ENCODE measurements at regions not wholly inside any gene's neighbourhood (a gene's known extent, or its start where the extent isn't known, plus 50 kb on each side); places are given as distances from the start of the nearest gene placed in this dataset.
"Not testable (repeated sequence)": the region's sequence is repeated elsewhere in the genome, so short reads cannot be mapped to it uniquely, and the experiment has no call there.

DNA sequence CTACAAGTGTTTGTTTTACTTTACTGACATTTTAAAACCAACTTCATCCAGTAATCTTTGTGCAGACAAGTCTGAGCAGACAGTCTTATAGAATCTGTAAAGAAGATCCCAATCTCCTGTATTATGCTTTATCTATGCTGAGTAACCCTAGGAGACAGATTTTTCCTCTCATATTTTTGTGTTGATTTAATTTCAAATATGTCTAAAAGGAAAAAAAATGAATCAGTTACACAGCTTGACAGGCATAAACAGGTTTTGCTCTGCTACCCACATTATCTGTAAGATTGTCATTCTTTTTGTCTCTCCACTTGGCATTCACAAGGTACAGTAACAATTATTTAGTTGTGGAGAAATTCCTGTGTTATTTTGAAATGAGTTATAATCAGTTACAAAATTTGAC lies 415.0 kb downstream of the NYAP2 start:
- Histone ChIP-seq H3K27me3 (ENCODE audit: control insufficient read depth in 1 of 2, insufficient read depth in 2 of 2, low read length in 2 of 2) (no peaks in the 10 kb centered on the region), H3K4me3 (ENCODE audit: low read length) (no peak overlapping the region), H3K27ac (ENCODE audit: low read depth in 1 of 2, low read length in 2 of 2) (no peak overlapping the region), H3K36me3 (ENCODE audit: insufficient read depth, low read length) (no peaks in the 10 kb centered on the region), H3K9me3 (ENCODE audit: control insufficient read depth in 1 of 2, insufficient read depth in 1 of 2, low read length in 2 of 2) (no peaks in the 10 kb centered on the region), H3K4me1 (ENCODE audit: insufficient read depth, low read length) (no peaks in the 10 kb centered on the region)
- Mint-ChIP-seq H3K36me3 (ENCODE audit: low read depth) (no peaks in the 10 kb centered on the region), H3K4me1 (ENCODE audit: low read depth) (no peaks in the 10 kb centered on the region), H3K27me3 (peaks cover 5% of the 10 kb centered on the region), H3K27ac (no peak overlapping the region), H3K9me3 (no peaks in the 10 kb centered on the region), H3K4me3 (no peak overlapping the region)
- ChIA-PET POLR2A (no interaction called here), CTCF (no interaction called here)
- no peak for TF ChIP-seq CTCF (IDR thresholded peaks at IDR 0.05)
- intact Hi-C loops (cut with DNase I, micrococcal nuclease): no loop called here
- DNase-seq (no peak), ATAC-seq (ENCODE audit: poor library complexity) (no peak)

- Mint-ChIP-seq H3K9me3 (no peaks in the 10 kb centered on the region), H3K36me3 (ENCODE audit: low read depth) (no peaks in the 10 kb centered on the region), H3K4me1 (ENCODE audit: low read depth) (no peaks in the 10 kb centered on the region), H3K4me3 (no peak overlapping the region), H3K27me3 (peaks cover 5% of the 10 kb centered on the region), H3K27ac (no peak overlapping the region)
- H3K27ac ChIP-seq (ENCODE audit: low read depth in 1 of 2, low read length in 2 of 2): no peak overlapping the region
- TF ChIP-seq CTCF (IDR thresholded peaks at IDR 0.05): no peak
- POLR2A ChIA-PET: no interaction called here
- H3K36me3 ChIP-seq (ENCODE audit: insufficient read depth, low read length): no peaks in the 10 kb centered on the region
- no peaks in the 10 kb centered on the region for H3K9me3 ChIP-seq (ENCODE audit: control insufficient read depth in 1 of 2, insufficient read depth in 1 of 2, low read length in 2 of 2)
- H3K4me3 ChIP-seq (ENCODE audit: low read length): no peak overlapping the region
- H3K27me3 ChIP-seq (ENCODE audit: control insufficient read depth in 1 of 2, insufficient read depth in 2 of 2, low read length in 2 of 2): no peaks in the 10 kb centered on the region
- H3K4me1 ChIP-seq (ENCODE audit: insufficient read depth, low read length): no peaks in the 10 kb centered on the region
- intact Hi-C loops (cut with DNase I, micrococcal nuclease): no loop called here
- ATAC-seq (ENCODE audit: poor library complexity) (no peak), DNase-seq (no peak)
- CTCF ChIA-PET: no interaction called here
These were observed 406.6 kb downstream of the NYAP2 start for GRCh38 chr2:225806105-225806504.

DNA sequence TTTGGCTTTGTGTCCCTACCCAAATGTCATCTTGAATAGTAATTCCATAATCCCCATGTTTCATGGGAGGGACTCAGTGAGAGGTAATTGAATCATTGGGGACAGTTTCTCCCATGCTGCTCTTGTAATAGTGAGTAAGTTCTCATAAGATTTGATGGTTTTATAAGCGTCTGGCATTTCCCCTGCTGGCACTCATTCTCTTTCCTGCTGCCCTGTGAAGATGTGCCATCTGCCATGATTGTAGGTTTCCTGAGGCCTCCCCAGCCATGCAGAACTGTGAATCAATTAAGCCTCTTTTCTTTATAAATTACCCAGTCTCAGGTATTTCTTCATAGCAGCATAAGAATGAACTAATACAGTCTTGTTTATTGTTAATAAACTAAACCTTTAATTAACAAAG lies 402.6 kb downstream of the NYAP2 start:
- H3K4me3 Mint-ChIP-seq; H3K9me3 Mint-ChIP-seq; H3K36me3 Mint-ChIP-seq (ENCODE audit: low read depth); H3K4me3 ChIP-seq (ENCODE audit: low read length); DNase-seq; H3K27me3 ChIP-seq (ENCODE audit: control insufficient read depth in 1 of 2, insufficient read depth in 2 of 2, low read length in 2 of 2); intact Hi-C loops (cut with DNase I, micrococcal nuclease); H3K27ac ChIP-seq (ENCODE audit: low read depth in 1 of 2, low read length in 2 of 2); ATAC-seq (ENCODE audit: poor library complexity); H3K36me3 ChIP-seq (ENCODE audit: insufficient read depth, low read length); H3K27ac Mint-ChIP-seq; POLR2A ChIA-PET; CTCF ChIA-PET; H3K9me3 ChIP-seq (ENCODE audit: control insufficient read depth in 1 of 2, insufficient read depth in 1 of 2, low read length in 2 of 2); H3K4me1 Mint-ChIP-seq (ENCODE audit: low read depth); H3K4me1 ChIP-seq (ENCODE audit: insufficient read depth, low read length): not testable (repeated sequence)
- H3K27me3 Mint-ChIP-seq: peaks cover 10% of the 10 kb centered on the region

DNA sequence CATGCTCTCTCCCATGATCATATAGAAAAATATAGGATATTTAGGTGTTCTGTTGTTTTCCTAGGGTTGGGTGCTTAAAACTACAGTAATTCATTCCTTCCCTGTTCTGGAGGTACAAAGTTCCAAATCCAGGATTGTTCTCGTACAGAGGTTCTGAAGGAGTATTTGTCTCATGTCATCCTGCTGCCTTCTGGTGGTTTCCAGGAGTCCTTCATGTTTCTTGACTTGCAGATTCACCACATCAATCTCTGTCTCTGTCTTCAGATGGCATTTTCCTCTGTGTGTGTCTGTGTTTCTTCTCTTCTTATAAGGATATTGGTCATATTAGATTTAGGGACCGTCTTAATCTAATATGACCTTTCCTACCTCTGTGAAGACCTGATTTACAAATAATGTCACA lies 397.9 kb downstream of the NYAP2 start:
- CTCF ChIA-PET: no interaction called here
- Histone ChIP-seq H3K27ac (ENCODE audit: low read depth in 1 of 2, low read length in 2 of 2) (no peak overlapping the region), H3K36me3 (ENCODE audit: insufficient read depth, low read length) (no peaks in the 10 kb centered on the region), H3K4me3 (ENCODE audit: low read length) (no peak overlapping the region), H3K4me1 (ENCODE audit: insufficient read depth, low read length) (no peaks in the 10 kb centered on the region), H3K9me3 (ENCODE audit: control insufficient read depth in 1 of 2, insufficient read depth in 1 of 2, low read length in 2 of 2) (no peaks in the 10 kb centered on the region), H3K27me3 (ENCODE audit: control insufficient read depth in 1 of 2, insufficient read depth in 2 of 2, low read length in 2 of 2) (peaks cover 0 to 7% of the 10 kb centered on the region in 2 experiments)
- TF ChIP-seq CTCF (IDR thresholded peaks at IDR 0.05): no peak
- intact Hi-C loops (cut with DNase I, micrococcal nuclease): no loop called here
- Mint-ChIP-seq H3K36me3 (ENCODE audit: low read depth) (no peaks in the 10 kb centered on the region), H3K4me3 (no peak overlapping the region), H3K9me3 (no peaks in the 10 kb centered on the region), H3K27me3 (peaks cover 10% of the 10 kb centered on the region), H3K4me1 (ENCODE audit: low read depth) (no peaks in the 10 kb centered on the region), H3K27ac (no peak overlapping the region)
- POLR2A ChIA-PET: no interaction called here
- ATAC-seq (ENCODE audit: poor library complexity): no peak
- no peak for DNase-seq
